ENCODE measurements at regions not wholly inside any gene's neighbourhood (a gene's known extent, or its start where the extent isn't known, plus 50 kb on each side); places are given as distances from the start of the nearest gene placed in this dataset.
"Not testable (repeated sequence)": the region's sequence is repeated elsewhere in the genome, so short reads cannot be mapped to it uniquely, and the experiment has no call there.

- H3K4me1 Mint-ChIP-seq; intact Hi-C loops (cut with micrococcal nuclease); H3K27ac ChIP-seq (ENCODE audit: low read depth, low read length); POLR2A ChIA-PET; DNase-seq; H3K9me3 ChIP-seq (ENCODE audit: control insufficient read depth in 2 of 3, low read length in 3 of 3); H3K4me3 Mint-ChIP-seq; H3K27me3 ChIP-seq (ENCODE audit: control insufficient read depth in 2 of 2, insufficient read depth in 2 of 2, low read length in 2 of 2); H3K4me1 ChIP-seq (ENCODE audit: control insufficient read depth in 2 of 2, insufficient read depth in 2 of 2, low read length in 2 of 2); ATAC-seq; H3K27me3 Mint-ChIP-seq; H3K4me3 ChIP-seq (ENCODE audit: low read length); H3K36me3 Mint-ChIP-seq; H3K27ac Mint-ChIP-seq; H3K36me3 ChIP-seq (ENCODE audit: control insufficient read depth in 2 of 3, insufficient read depth in 3 of 3, low read length in 3 of 3); CTCF ChIA-PET: not testable (repeated sequence)
- H3K9me3 Mint-ChIP-seq = peaks cover 0 to 29% (median 8%) of the 10 kb centered on the region in 11 donors
Observed at GRCh38 chr1:72987871-72988270, 705.5 kb upstream of the NEGR1 start.

GRCh38 chr1:72986591-72987290 is 704.4 kb upstream of the NEGR1 start:
- intact Hi-C loops (cut with micrococcal nuclease) = no loop called here

GRCh38 chr1:72985024-72985423 is 702.7 kb upstream of the NEGR1 start:
- peaks cover 0 to 30% (median 5%) of the 10 kb centered on the region in 11 donors for H3K9me3 Mint-ChIP-seq
- DNase-seq; H3K27ac ChIP-seq (ENCODE audit: low read depth, low read length); ATAC-seq; H3K27me3 Mint-ChIP-seq; CTCF ChIA-PET; H3K9me3 ChIP-seq (ENCODE audit: control insufficient read depth in 2 of 3, low read length in 3 of 3); H3K36me3 Mint-ChIP-seq; intact Hi-C loops (cut with micrococcal nuclease); H3K4me3 ChIP-seq (ENCODE audit: low read length); H3K4me1 ChIP-seq (ENCODE audit: control insufficient read depth in 2 of 2, insufficient read depth in 2 of 2, low read length in 2 of 2); H3K27ac Mint-ChIP-seq; H3K4me3 Mint-ChIP-seq; H3K4me1 Mint-ChIP-seq; H3K27me3 ChIP-seq (ENCODE audit: control insufficient read depth in 2 of 2, insufficient read depth in 2 of 2, low read length in 2 of 2); POLR2A ChIA-PET; H3K36me3 ChIP-seq (ENCODE audit: control insufficient read depth in 2 of 3, insufficient read depth in 3 of 3, low read length in 3 of 3): not testable (repeated sequence)

More at GRCh38 chr1:72986591-72987290, 704.4 kb upstream of the NEGR1 start:
- Mint-ChIP-seq H3K27ac (no peak overlapping the region), H3K4me1 (no peaks in the 10 kb centered on the region), H3K9me3 (peaks cover 0 to 27% (median 8%) of the 10 kb centered on the region in 11 donors), H3K4me3 (no peak overlapping the region), H3K36me3 (no peaks in the 10 kb centered on the region), H3K27me3 (no peaks in the 10 kb centered on the region)
- H3K4me3 ChIP-seq (ENCODE audit: low read length) = no peak overlapping the region
- no peak overlapping the region for H3K27ac ChIP-seq (ENCODE audit: low read depth, low read length)
- no peaks in the 10 kb centered on the region for H3K36me3 ChIP-seq (ENCODE audit: control insufficient read depth in 2 of 3, insufficient read depth in 3 of 3, low read length in 3 of 3)
- no peaks in the 10 kb centered on the region for H3K27me3 ChIP-seq (ENCODE audit: control insufficient read depth in 2 of 2, insufficient read depth in 2 of 2, low read length in 2 of 2)
- DNase-seq = no peak
- POLR2A ChIA-PET = no interaction called here
- CTCF ChIA-PET = no interaction called here
- ATAC-seq = no peak
- no peaks in the 10 kb centered on the region for H3K4me1 ChIP-seq (ENCODE audit: control insufficient read depth in 2 of 2, insufficient read depth in 2 of 2, low read length in 2 of 2)
- no peaks in the 10 kb centered on the region for H3K9me3 ChIP-seq (ENCODE audit: control insufficient read depth in 2 of 3, low read length in 3 of 3)

GRCh38 chr1:72983011-72983410 is 700.7 kb upstream of the NEGR1 start:
- H3K4me3 ChIP-seq (ENCODE audit: low read length); DNase-seq; H3K27me3 Mint-ChIP-seq; CTCF ChIA-PET; H3K27me3 ChIP-seq (ENCODE audit: control insufficient read depth in 2 of 2, insufficient read depth in 2 of 2, low read length in 2 of 2); H3K27ac ChIP-seq (ENCODE audit: low read depth, low read length); H3K4me1 ChIP-seq (ENCODE audit: control insufficient read depth in 2 of 2, insufficient read depth in 2 of 2, low read length in 2 of 2); H3K4me3 Mint-ChIP-seq; ATAC-seq; POLR2A ChIA-PET; H3K36me3 ChIP-seq (ENCODE audit: control insufficient read depth in 2 of 3, insufficient read depth in 3 of 3, low read length in 3 of 3); H3K36me3 Mint-ChIP-seq; H3K4me1 Mint-ChIP-seq; H3K9me3 ChIP-seq (ENCODE audit: control insufficient read depth in 2 of 3, low read length in 3 of 3); H3K27ac Mint-ChIP-seq; intact Hi-C loops (cut with micrococcal nuclease): not testable (repeated sequence)
- H3K9me3 Mint-ChIP-seq = peaks cover 0 to 22% (median 3%) of the 10 kb centered on the region in 11 donors

GRCh38 chr1:72969461-72969860 is 687.1 kb upstream of the NEGR1 start:
- no peak overlapping the region for H3K4me3 ChIP-seq (ENCODE audit: low read length)
- ChIA-PET POLR2A (no interaction called here), CTCF (no interaction called here)

GRCh38 chr1:72954943-72955342 is 672.6 kb upstream of the NEGR1 start:
- Mint-ChIP-seq H3K36me3 (no peaks in the 10 kb centered on the region), H3K27me3 (no peaks in the 10 kb centered on the region), H3K4me1 (no peaks in the 10 kb centered on the region), H3K9me3 (peaks cover 0 to 29% (median 3%) of the 10 kb centered on the region in 11 donors), H3K27ac (no peak overlapping the region), H3K4me3 (no peak overlapping the region)
- intact Hi-C loops (cut with micrococcal nuclease) = no loop called here
- Histone ChIP-seq H3K4me1 (ENCODE audit: control insufficient read depth in 2 of 2, insufficient read depth in 2 of 2, low read length in 2 of 2) (no peaks in the 10 kb centered on the region), H3K4me3 (ENCODE audit: low read length) (no peak overlapping the region), H3K9me3 (ENCODE audit: control insufficient read depth in 2 of 3, low read length in 3 of 3) (no peaks in the 10 kb centered on the region), H3K27ac (ENCODE audit: low read depth, low read length) (no peak overlapping the region), H3K36me3 (ENCODE audit: control insufficient read depth in 2 of 3, insufficient read depth in 3 of 3, low read length in 3 of 3) (no peaks in the 10 kb centered on the region), H3K27me3 (ENCODE audit: control insufficient read depth in 2 of 2, insufficient read depth in 2 of 2, low read length in 2 of 2) (no peaks in the 10 kb centered on the region)
- CTCF ChIA-PET = no interaction called here
- DNase-seq = no peak
- POLR2A ChIA-PET = no interaction called here
- no peak for ATAC-seq

More at GRCh38 chr1:72969461-72969860, 687.1 kb upstream of the NEGR1 start:
- no peaks in the 10 kb centered on the region for H3K27me3 Mint-ChIP-seq
- no peak overlapping the region for H3K27ac Mint-ChIP-seq
- H3K9me3 Mint-ChIP-seq = peaks cover 0 to 10% (median 3%) of the 10 kb centered on the region in 11 donors
- H3K27ac ChIP-seq (ENCODE audit: low read depth, low read length) = no peak overlapping the region
- no peaks in the 10 kb centered on the region for H3K4me1 Mint-ChIP-seq
- H3K36me3 Mint-ChIP-seq = no peaks in the 10 kb centered on the region
- no peak overlapping the region for H3K4me3 Mint-ChIP-seq
- intact Hi-C loops (cut with micrococcal nuclease) = no loop called here
- no peaks in the 10 kb centered on the region for H3K4me1 ChIP-seq (ENCODE audit: control insufficient read depth in 2 of 2, insufficient read depth in 2 of 2, low read length in 2 of 2)
- ATAC-seq = no peak
- no peaks in the 10 kb centered on the region for H3K9me3 ChIP-seq (ENCODE audit: control insufficient read depth in 2 of 3, low read length in 3 of 3)
- no peak for DNase-seq
- no peaks in the 10 kb centered on the region for H3K36me3 ChIP-seq (ENCODE audit: control insufficient read depth in 2 of 3, insufficient read depth in 3 of 3, low read length in 3 of 3)
- no peaks in the 10 kb centered on the region for H3K27me3 ChIP-seq (ENCODE audit: control insufficient read depth in 2 of 2, insufficient read depth in 2 of 2, low read length in 2 of 2)

GRCh38 chr1:72950900-72951299 is 668.6 kb upstream of the NEGR1 start:
- H3K27ac ChIP-seq (ENCODE audit: low read depth, low read length); H3K9me3 ChIP-seq (ENCODE audit: control insufficient read depth in 2 of 3, low read length in 3 of 3); ATAC-seq; H3K36me3 ChIP-seq (ENCODE audit: control insufficient read depth in 2 of 3, insufficient read depth in 3 of 3, low read length in 3 of 3); H3K27me3 Mint-ChIP-seq; CTCF ChIA-PET; H3K4me3 ChIP-seq (ENCODE audit: low read length); H3K4me3 Mint-ChIP-seq; H3K4me1 Mint-ChIP-seq; intact Hi-C loops (cut with micrococcal nuclease); POLR2A ChIA-PET; H3K27ac Mint-ChIP-seq; H3K27me3 ChIP-seq (ENCODE audit: control insufficient read depth in 2 of 2, insufficient read depth in 2 of 2, low read length in 2 of 2); H3K36me3 Mint-ChIP-seq; DNase-seq; H3K4me1 ChIP-seq (ENCODE audit: control insufficient read depth in 2 of 2, insufficient read depth in 2 of 2, low read length in 2 of 2): not testable (repeated sequence)
- H3K9me3 Mint-ChIP-seq = peaks cover 0 to 27% (median 3%) of the 10 kb centered on the region in 11 donors
